GM19043 (cell line): ENCODE measurements at regions not wholly inside any gene's neighbourhood (a gene's known extent, or its start where the extent isn't known, plus 50 kb on each side); places are given as distances from the start of the nearest gene placed in this dataset.
"Not testable (repeated sequence)": the region's sequence is repeated elsewhere in the genome, so short reads cannot be mapped to it uniquely, and the experiment has no call there.

Source experiments
- ATAC-seq: cut with Tn5 transposase; IDR thresholded peaks from one replicate; pipeline ENCODE4 v1.9.1; 2021; ENCODE audit warnings: low read depth; ENCODE audit not compliant: unreplicated experiment

DNA sequence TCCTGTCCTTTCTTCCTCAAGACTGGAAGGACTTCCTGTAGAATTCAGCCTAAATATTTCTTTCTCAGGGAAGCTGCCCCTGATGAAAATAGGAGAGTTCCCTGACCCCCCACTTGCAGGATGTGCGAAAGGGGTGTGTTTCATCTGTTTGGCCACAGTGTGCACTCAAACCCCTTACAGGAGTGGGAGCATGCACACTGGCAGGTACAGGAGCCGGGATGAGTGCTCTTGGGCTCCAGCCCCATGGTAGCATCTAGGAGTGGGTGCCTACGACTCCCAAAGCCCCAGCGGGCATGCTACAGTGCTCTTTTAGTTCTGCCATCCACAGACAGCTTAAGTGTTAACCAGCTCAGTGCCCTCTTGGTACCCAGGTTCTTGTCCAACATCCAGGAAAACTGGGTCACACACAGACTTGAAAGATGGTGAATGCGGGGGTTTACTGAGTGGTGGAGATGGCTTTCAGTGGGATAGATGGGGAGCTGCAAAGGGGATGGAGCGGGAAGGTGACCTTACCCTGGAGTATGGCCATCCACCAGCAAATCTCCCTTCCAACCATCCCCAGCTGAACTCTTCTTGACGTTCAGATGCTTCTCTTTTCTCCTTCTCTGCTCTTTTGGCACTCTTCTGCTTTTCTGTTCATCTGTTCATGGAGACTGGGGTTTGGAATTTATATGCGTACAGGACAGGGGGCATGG lies 295.0 kb upstream of the NCKAP5 start:
- no peak for ATAC-seq

DNA sequence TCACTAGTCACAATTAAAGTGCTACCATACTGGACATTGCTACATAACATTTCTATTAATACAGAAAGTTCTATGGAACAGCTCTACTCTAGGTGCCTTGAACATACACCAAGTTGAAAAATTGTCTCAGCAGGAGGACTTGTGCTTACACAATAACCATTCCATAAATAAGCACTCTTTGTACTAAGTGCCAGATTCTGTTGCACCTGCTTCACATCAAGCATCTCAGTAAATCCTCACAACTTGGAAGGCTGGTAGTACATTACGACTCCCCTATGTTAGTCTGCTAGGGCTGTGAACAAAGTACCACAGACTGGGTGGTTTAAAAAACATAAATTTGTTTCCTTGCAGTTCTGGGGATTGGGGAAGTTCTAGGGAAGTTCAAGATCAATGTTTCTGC lies 296.9 kb upstream of the NCKAP5 start:
- no peak for ATAC-seq

DNA sequence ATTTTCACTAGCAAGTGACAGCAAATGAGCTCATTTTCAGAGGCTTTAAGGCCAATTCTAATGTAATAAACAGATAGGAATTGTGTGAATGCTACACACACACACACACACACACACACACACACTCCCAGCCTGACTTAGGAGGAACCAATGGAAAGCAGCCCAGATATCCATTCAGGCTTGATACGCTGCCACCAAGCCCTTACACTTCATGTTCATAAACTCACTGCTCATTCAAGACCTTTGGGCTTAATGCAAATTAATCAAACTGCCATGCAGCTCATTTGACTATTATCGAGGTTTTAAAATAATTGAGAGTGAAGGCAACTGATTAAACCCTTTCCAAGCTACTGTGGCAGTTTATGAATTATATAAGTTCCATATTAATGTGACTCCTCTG lies 298.9 kb upstream of the NCKAP5 start:
- no peak for ATAC-seq

- ATAC-seq: no peak
Measured at GRCh38 chr2:133871545-133872209, 303.4 kb upstream of the NCKAP5 start.

DNA sequence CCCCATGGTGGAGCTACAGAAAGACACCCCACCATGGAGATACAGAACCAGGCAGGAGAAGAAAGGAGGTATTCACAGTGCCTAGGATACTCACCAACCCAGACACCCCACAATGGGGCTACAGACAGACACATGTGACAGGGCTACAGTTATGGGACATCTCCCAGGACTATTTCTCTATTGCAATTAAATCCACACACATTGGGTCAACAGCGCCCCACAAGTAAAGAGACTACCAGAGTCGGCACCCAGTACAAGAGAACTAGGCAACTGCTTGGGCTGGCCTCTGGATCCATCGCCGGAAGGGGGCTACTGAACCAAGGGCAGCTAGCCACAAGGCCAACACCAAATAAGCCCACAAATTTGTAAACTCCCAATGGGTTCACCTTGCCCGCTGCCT lies 310.1 kb upstream of the NCKAP5 start:
- no peak for ATAC-seq

- ATAC-seq: no peak
Measured at GRCh38 chr2:133879703-133880102, 311.4 kb upstream of the NCKAP5 start.

- not testable (repeated sequence) for ATAC-seq
Measured at GRCh38 chr2:133882159-133882558, 313.9 kb upstream of the NCKAP5 start.

GRCh38 chr2:133884739-133885381 lies 316.6 kb upstream of the NCKAP5 start:
- ATAC-seq: peak; percentile 45

GRCh38 chr2:133885847-133886246 lies 317.6 kb upstream of the NCKAP5 start:
- no peak for ATAC-seq

GRCh38 chr2:133886735-133887675 lies 318.7 kb upstream of the NCKAP5 start:
- peak; percentile 75 for ATAC-seq

GRCh38 chr2:133887676-133888040 lies 319.4 kb upstream of the NCKAP5 start:
- ATAC-seq: no peak

GRCh38 chr2:133888107-133888506 lies 319.8 kb upstream of the NCKAP5 start:
- no peak for ATAC-seq

- ATAC-seq: no peak
Measured at GRCh38 chr2:133888621-133889219, 320.5 kb upstream of the NCKAP5 start.

DNA sequence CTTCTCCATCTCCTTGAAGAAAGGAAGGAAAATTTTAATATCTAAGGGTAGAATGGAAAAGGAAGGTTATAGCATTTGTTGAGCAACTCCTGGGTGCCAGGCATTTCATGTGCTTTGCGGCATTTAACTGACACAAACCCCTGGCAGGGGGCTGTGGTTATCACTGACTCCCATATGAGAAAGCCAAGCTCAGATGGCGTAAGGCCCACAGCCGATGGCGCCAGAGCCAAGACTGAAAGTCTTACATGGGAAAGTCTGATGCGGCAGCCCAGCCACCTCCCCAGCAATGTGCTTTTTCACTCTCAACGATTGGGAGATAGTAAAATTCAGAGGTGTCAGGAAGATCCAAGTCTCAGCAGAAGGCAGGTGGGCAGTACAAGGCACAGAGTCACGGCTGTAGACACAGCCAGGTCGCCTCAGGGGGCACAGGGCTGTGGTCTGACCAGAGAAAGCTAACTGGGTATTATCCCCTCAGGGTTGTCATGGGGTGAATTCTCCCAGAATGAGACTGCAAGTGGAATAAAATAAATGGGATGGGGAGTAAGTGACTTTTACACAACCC lies 324.2 kb upstream of the NCKAP5 start:
- ATAC-seq: no peak

GRCh38 chr2:133894429-133894828 lies 326.2 kb upstream of the NCKAP5 start:
- no peak for ATAC-seq

DNA sequence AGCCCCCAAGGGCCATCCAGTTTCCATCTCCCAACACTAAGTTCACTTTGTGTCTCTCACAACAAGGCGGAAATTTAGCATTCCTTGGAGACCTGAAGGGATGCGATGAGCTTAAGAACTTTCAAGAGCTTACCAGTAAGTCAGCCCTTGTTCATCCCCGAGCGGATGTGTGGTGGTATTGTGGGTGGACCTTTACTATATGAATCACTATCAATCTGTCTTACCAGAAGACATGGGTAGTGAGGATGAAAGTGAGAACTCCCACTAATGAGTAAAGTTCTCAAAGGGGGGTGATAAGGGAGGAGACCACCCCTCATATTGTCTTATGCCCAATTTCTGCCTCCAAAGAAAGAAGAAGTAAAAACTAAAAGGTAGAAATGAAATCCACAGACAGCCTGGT lies 329.6 kb upstream of the NCKAP5 start:
- not testable (repeated sequence) for ATAC-seq

DNA sequence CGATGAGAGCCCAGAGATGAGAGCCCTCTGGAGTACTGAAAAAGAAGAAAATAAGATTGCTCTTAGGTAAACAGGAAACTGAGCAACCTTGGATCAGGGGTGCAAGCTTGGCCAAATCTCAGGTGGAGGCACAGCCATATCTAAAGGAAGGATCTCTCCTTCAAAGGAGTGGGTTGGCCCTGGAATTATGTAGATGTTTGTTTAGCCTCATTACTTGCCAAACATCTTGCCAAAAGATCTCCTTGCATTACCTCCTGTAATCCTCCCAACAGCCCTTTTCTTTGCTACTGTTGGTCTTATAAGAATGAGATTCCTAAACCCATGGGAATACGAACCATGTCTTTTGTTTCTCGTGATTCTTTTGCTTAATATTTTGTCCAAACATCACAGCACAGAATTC lies 332.6 kb upstream of the NCKAP5 start:
- ATAC-seq: no peak

- no peak for ATAC-seq
Measured at GRCh38 chr2:133906396-133906795, 338.1 kb upstream of the NCKAP5 start.

- no peak for ATAC-seq
Measured at GRCh38 chr2:133906926-133907325, 338.7 kb upstream of the NCKAP5 start.

DNA sequence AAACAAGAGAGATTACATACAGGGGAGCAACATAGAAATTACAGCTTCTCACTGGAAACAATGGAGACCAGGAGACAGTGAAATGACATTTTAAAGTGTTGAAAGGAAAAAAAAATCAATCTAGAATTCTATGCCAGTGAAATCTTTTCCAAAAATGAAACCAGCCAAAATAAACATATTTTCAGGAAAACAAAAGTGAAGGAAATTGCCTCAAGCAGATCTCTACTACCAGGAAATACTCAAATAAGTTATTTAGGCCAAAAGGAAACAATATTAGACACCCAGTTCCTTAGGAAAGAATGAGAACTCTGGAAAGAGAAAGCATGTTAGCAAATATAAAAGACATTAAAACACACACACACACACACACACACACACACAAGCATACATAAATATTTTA lies 339.9 kb upstream of the NCKAP5 start:
- ATAC-seq: no peak
